CD4-positive, alpha-beta T cell (primary cell): ENCODE measurements at regions not wholly inside any gene's neighbourhood (a gene's known extent, or its start where the extent isn't known, plus 50 kb on each side); places are given as distances from the start of the nearest gene placed in this dataset.

Source experiments
- ATAC-seq: fragments of 200-7000 bp; cut with Tn5 transposase; one replicate; pipeline ENCODE4 v1.10.0; 2022; ENCODE audit warnings: mild to moderate bottlenecking; ENCODE audit not compliant: poor library complexity
- CTCF ChIA-PET: fragments of 350-600 bp; sonication (Branson Sonifier 250); formaldehyde crosslinking; loops from one replicate; lab custom pipeline; 2021; ENCODE audit warnings: antibody characterized with exemption, inconsistent platforms; lab: Charles Lee
- POLR2A ChIA-PET: fragments of 350-600 bp; sonication (Branson Sonifier 250); formaldehyde crosslinking; loops from one replicate; lab custom pipeline; 2021; ENCODE audit warnings: antibody characterized with exemption, inconsistent platforms; lab: Charles Lee
- DNase-seq, 14 experiments: peaks; one replicate each; pipeline ENCODE4 v3.0.0-alpha.2; 2013 to 2020; ENCODE audit warnings: mixed read lengths in 2 of 14
- H3K27ac ChIP-seq, 2 donors: one replicate each; pipeline versions ENCODE4 v1.5.1 to v1.7.0; 2013; ENCODE audit warnings: low read length in 2 of 2, low read depth in 1 of 2, mild to moderate bottlenecking in 1 of 2
- H3K27me3 ChIP-seq, 2 experiments: 1 replicate in 1 of 2; 2 replicates in 1 of 2; pipeline versions ENCODE4 v1.6.1 to v1.7.0; 2013; ENCODE audit warnings: low read length in 2 of 2, control low read depth in 1 of 2, mild to moderate bottlenecking in 1 of 2, moderate library complexity in 1 of 2; ENCODE audit not compliant: insufficient read depth in 2 of 2, control insufficient read depth in 1 of 2
- H3K36me3 ChIP-seq: one replicate; pipeline ENCODE4 v1.6.1; 2013; ENCODE audit warnings: low read length, control low read depth; ENCODE audit not compliant: insufficient read depth
- H3K4me1 ChIP-seq: one replicate; pipeline ENCODE4 v1.6.1; 2013; ENCODE audit warnings: low read length, control low read depth; ENCODE audit not compliant: insufficient read depth
- H3K4me3 ChIP-seq: one replicate; pipeline ENCODE4 v1.5.1; 2013; ENCODE audit warnings: mild to moderate bottlenecking, low read length, moderate library complexity
- H3K9me3 ChIP-seq, 2 experiments: 1 replicate in 1 of 2; 2 replicates in 1 of 2; pipeline versions ENCODE4 v1.6.1 to v1.7.0; 2013; ENCODE audit warnings: low read length in 2 of 2, mild to moderate bottlenecking in 2 of 2, control low read depth in 1 of 2, moderate library complexity in 1 of 2; ENCODE audit not compliant: control insufficient read depth in 1 of 2, insufficient read depth in 1 of 2
- H3K27ac Mint-ChIP-seq: one replicate; pipeline ENCODE4 v1.8.0; 2020; ENCODE audit warnings: mixed read lengths
- H3K27me3 Mint-ChIP-seq: one replicate; pipeline ENCODE4 v1.8.0; 2021; ENCODE audit warnings: mixed read lengths
- H3K36me3 Mint-ChIP-seq: one replicate; pipeline ENCODE4 v1.8.0; 2021; ENCODE audit warnings: low read depth, mixed read lengths
- H3K4me1 Mint-ChIP-seq: one replicate; pipeline ENCODE4 v1.8.0; 2021; ENCODE audit warnings: low read depth, mixed read lengths
- H3K4me3 Mint-ChIP-seq: one replicate; pipeline ENCODE4 v1.8.0; 2020; ENCODE audit warnings: mild to moderate bottlenecking, mixed read lengths
- H3K9me3 Mint-ChIP-seq: one replicate; pipeline ENCODE4 v1.8.0; 2020; ENCODE audit warnings: mixed read lengths
- CTCF ChIP-seq: fragments of 200-600 bp; IDR thresholded peaks from one replicate; pipeline ENCODE4 v1.8.0; 2022; ENCODE audit warnings: antibody characterized with exemption, mild to moderate bottlenecking
- intact Hi-C, 2 experiments: fragments of 100-400 bp; cut with DNase I in 1 of 2; cut with micrococcal nuclease in 1 of 2; formaldehyde crosslinking; loops; one replicate each; pipeline versions ENCODE4 v1.15.1 to v1.9.0; 2023 to 2025; cut with DNase I, micrococcal nuclease

GRCh38 chr7:152975076-152975475 is 215.5 kb downstream of the ACTR3B start:
- Histone ChIP-seq H3K36me3 (no peaks in the 10 kb centered on the region), H3K27me3 (no peaks in the 10 kb centered on the region), H3K4me1 (no peaks in the 10 kb centered on the region), H3K9me3 (no peaks in the 10 kb centered on the region), H3K4me3 (no peak overlapping the region), H3K27ac (no peak overlapping the region)
- ChIA-PET POLR2A (no interaction called here), CTCF (no interaction called here)
- ATAC-seq = no peak
- Mint-ChIP-seq H3K9me3 (no peaks in the 10 kb centered on the region), H3K27me3 (peaks cover 9% of the 10 kb centered on the region), H3K4me1 (no peaks in the 10 kb centered on the region), H3K27ac (no peak overlapping the region), H3K36me3 (no peaks in the 10 kb centered on the region), H3K4me3 (no peak overlapping the region)
- intact Hi-C loops = no loop called here
- TF ChIP-seq CTCF = no peak
- DNase-seq = no peak

- CTCF ChIA-PET = no interaction called here
- Histone ChIP-seq H3K4me1 (no peaks in the 10 kb centered on the region), H3K27me3 (no peaks in the 10 kb centered on the region), H3K4me3 (no peak overlapping the region), H3K9me3 (no peaks in the 10 kb centered on the region), H3K27ac (no peak overlapping the region), H3K36me3 (no peaks in the 10 kb centered on the region)
- Mint-ChIP-seq H3K36me3 (no peaks in the 10 kb centered on the region), H3K27me3 (peaks cover 23% of the 10 kb centered on the region), H3K4me3 (no peak overlapping the region), H3K4me1 (no peaks in the 10 kb centered on the region), H3K27ac (no peak overlapping the region), H3K9me3 (no peaks in the 10 kb centered on the region)
- TF ChIP-seq CTCF = no peak
- intact Hi-C loops = no loop called here
- ATAC-seq = no peak
- POLR2A ChIA-PET = no interaction called here
- DNase-seq = no peak
Measured at GRCh38 chr7:152979376-152979775, 219.8 kb downstream of the ACTR3B start.

- Histone ChIP-seq H3K9me3 (no peaks in the 10 kb centered on the region), H3K27me3 (peaks cover 0 to 3% of the 10 kb centered on the region in 2 experiments), H3K27ac (no peak overlapping the region), H3K36me3 (no peaks in the 10 kb centered on the region), H3K4me3 (no peak overlapping the region), H3K4me1 (no peaks in the 10 kb centered on the region)
- DNase-seq = no peak
- ChIA-PET POLR2A (no interaction called here), CTCF (no interaction called here)
- no peaks in the 10 kb centered on the region for H3K9me3 Mint-ChIP-seq
- no peak overlapping the region for H3K4me3 Mint-ChIP-seq
- H3K27me3 Mint-ChIP-seq = peaks cover 14% of the 10 kb centered on the region
- intact Hi-C loops = no loop called here
- no peak for ATAC-seq
- no peaks in the 10 kb centered on the region for H3K36me3 Mint-ChIP-seq
- no peaks in the 10 kb centered on the region for H3K4me1 Mint-ChIP-seq
- H3K27ac Mint-ChIP-seq = no peak overlapping the region
- TF ChIP-seq CTCF = no peak
Measured at GRCh38 chr7:152984421-152984820, 224.9 kb downstream of the ACTR3B start.
